ENCODE measurements at regions not wholly inside any gene's neighbourhood (a gene's known extent, or its start where the extent isn't known, plus 50 kb on each side); places are given as distances from the start of the nearest gene placed in this dataset.
"Not testable (repeated sequence)": the region's sequence is repeated elsewhere in the genome, so short reads cannot be mapped to it uniquely, and the experiment has no call there.

DNA sequence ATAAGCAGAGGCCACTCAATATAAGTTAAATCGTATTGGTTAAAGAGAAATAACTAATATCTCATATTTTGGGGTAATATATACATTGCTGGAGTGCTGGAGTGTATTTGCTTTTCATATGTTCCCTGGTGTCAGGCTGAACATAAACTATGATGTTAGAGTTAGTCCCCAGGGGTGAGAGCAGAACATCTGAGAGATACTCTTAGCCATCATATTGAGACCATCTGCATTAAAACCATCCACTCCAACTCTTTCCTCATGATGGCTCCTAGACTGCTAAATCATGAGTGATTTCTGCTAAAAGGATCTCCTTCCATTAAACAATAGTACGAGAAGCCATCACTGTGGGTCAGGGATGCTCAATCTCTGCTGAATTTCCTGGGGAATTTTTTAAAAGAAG lies 436.2 kb downstream of the DTWD2 start:
- no peak for DNase-seq (ENCODE audit: low spot score)

DNA sequence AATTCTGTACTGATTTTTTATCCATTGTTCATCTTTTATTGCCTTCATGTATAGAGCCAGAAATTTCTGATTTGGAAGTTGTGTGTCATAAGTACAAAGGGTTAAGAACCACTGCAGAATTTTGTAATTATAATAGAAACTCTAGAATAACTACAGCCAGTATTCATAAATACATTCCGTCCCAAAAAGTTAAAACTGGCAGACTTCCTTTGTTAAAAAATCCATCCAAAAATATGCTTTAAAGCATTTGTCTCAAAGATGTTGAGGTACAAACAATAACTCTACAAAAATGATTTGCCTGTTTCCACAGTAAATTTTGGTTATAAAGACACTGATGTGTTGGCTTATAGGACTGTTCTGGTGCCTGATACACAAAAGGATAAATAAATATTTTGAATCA lies 436.6 kb downstream of the DTWD2 start:
- no peak for DNase-seq (ENCODE audit: low spot score)

DNA sequence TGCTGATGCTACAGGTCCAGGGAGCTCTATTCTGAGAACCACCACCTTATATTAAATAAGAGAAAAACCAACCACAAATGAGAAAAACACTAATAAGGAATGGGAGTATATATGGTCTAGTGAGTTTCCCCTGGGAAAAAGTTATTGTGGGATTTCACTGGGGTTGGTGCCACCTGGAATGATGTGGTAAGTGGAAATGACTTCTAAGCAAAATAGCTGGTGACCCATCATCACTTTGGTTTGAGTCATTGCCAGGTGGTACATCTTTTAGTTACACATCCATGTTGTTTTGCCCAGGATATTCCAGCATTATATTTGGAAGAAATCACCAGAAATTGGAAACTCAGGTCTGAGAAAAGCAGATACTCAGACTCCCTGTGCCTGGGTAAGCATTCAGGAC lies 437.3 kb downstream of the DTWD2 start:
- no peak for DNase-seq (ENCODE audit: low spot score)

DNA sequence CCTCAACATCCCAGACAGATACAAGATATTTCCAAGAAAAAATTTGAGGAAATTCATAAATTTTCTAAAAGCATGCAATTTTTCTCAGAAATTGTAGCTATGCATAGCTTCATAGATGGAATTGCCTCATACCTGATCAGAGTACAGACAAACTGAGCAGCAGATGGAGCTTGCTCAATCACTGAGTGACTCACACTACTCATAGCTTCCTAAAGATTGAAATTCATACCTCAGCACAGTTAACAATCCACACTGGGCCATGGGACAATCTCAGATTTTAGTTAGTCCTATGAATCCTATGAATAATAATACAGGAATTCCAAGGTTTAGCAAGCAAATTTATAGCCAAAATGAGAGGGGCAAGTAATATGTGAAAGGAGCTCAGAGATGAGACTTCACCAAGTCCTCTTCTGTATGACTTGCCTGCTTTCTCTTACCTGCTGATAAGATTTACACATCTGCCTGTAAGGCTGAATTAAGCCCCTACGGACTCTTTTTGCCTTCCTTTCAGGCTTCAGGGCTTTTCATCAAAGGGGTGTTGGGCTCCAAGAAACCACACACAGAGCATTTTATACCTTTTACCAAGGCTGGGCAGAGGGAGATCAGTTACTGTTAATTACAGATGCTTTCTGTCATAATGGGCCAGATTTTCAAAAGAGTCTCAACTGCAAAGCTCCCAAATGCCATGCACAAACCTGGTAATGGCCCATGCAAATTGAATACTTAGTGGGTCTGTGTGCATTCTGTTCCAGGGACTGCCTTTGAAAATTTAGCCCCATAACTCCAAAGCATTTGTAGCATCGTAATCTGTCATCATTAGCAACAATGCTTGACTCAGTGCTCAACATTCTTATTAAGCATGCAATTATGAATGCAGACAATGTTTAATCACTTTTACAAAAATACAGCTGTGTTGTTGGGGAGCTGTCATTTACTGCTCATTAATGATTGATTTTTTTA lies 439.3 kb downstream of the DTWD2 start:
- no peak for DNase-seq (ENCODE audit: low spot score)

DNA sequence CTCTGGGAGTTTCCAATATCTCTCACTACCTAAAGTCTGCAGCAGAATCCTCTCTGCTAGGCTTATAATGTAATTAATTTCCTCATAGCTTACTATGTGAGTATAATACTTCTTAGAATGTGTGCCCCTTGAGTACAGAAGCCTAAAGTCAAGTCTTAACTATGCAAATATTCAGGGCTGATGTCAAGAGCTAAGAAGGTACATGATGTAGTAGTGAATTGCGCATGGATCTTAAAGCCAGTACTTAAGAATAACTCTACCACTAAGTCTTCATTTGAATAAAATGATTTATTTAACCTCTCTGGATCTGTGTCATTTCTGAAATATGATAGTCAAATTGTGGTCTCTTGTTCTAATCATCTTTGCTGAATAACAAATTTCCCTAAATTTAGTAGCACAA lies 442.9 kb downstream of the DTWD2 start:
- no peak for DNase-seq (ENCODE audit: low spot score)

DNA sequence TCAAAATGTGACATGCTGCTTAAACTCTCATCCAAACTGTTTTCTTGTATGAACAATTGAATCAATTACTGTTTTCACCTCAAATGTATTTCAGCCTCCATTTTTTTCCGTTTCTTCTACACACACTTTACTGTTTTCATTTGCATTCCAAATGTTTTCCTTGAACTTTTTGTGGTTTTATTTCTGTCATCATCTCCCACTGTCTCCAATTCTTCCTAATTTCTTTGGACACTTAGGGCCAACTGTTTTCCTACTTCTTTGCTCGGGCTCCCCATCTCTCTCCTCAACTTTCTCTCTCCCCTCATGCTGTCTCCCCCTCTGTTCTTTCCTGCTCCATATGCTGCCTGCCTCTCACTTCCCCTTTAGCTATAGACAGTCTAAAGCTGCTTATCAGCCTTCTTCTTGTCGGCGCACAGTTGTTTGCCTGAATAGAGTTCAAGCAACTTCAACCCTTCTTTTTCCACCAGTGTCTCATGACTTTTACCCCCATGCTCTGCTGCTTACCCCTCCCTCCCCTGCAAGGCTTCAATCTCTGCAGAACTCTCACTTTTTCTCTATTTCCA lies 443.4 kb downstream of the DTWD2 start:
- DNase-seq (ENCODE audit: low spot score): no peak

DNA sequence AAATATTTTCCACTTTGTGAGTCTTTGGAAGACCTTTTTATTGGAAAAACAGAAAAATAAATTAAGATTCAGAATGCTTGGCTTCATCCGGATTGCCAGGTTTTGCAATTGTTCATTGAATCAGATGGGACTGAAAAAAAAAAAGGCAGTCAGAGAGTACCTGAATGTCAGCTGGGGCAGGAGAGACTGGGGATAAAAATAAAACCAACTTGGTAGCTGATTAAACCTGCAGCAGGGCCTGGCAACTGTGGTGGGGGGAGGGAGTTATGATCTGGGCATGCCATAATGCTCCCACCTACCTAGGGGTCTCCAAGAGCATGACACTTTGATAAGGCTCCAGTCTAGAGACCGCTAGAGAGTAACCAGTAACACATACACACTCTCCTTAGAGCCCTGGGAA lies 454.4 kb downstream of the DTWD2 start:
- DNase-seq (ENCODE audit: low spot score): no peak

DNA sequence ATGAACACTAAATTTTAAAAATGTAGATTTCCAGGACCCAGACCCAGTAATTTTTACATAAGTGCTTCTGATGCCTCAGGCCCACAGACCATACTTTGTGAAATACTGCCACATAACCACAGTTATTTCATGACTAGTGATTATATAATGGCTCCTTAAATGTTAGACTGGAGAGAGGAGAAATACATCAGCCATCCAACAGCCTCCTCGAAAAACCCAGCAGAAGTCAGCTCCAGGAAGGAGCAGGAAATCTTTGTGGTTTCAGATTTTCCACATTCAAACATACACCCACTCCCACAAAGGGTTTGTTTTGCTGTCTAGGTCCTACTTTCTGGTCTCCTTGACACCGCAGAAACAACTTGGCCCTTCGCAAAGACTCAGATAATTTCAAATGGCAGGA lies 455.2 kb downstream of the DTWD2 start:
- DNase-seq (ENCODE audit: low spot score): no peak

DNA sequence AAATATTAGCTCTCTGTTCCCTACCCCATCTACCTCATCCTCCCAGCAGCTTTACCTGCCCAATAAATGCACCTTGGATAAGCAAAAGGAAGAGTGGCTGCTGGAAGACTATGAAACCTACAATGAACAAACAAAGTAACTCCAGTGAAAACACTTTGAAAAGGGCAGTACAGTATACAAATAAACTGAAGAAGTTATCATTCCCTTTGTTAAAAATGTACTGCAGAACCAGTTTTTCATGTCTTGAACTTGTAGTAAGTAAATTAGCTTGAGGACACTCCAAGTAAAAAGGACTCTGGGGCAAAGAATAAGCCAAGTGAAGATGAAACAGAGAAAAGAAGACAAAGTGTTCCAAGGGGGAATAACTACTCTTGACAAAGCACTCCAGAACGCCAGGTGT lies 457.1 kb downstream of the DTWD2 start:
- no peak for DNase-seq (ENCODE audit: low spot score)

DNA sequence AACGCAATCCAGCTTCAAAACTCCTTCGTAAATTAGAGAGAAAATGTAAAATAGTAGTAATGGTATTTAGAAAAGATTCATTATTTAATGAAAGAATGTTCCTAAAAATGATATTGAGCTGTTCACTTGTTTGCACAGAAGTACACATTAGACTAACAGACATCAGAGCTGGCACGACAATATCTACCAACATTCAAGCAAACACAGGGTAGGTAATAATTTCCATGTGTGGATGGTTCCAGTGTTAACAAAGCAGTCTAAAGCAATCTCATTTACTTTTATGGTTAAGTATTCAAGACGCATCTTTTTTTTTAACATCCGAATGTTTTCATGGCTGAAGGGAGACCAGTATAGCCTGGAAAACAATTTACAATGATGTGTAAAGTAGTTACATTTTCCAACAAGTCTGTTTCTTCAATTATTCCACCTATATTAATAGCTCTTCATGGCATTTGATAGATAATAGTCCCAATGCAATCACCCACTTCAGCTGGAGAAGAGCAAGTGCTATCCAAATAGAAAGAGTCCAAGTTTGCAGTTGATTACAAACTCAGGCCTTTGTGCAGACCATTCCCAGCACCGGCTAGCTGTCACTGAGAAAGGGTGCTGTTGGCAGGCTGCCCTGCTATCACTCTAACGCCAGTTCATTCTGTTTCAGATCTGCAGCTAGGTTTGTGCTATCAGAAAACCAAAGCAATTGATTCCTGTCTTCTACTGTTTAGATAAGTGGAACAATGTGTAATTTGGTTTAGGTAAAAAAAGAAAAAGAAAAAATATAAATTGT lies 458.8 kb downstream of the DTWD2 start:
- DNase-seq (ENCODE audit: low spot score): no peak

DNA sequence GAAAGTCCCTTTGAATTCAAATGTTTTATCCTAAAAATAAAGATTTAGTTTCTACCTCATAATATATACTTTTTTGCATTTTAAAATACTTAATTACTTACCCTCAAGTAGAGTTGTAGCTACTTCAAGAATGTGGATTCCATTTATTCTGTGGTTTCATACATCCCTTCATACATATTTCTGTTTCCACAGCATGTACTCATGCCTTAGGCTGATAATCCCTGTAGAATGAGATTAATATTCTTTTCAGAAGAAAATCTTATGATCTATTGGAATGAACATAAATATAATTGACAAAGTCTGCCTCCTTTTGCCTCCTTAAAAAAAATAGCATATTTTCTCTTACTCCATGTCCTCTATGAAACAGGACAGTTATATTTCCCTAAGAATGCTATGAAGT lies 465.7 kb downstream of the DTWD2 start:
- no peak for DNase-seq (ENCODE audit: low spot score)

DNA sequence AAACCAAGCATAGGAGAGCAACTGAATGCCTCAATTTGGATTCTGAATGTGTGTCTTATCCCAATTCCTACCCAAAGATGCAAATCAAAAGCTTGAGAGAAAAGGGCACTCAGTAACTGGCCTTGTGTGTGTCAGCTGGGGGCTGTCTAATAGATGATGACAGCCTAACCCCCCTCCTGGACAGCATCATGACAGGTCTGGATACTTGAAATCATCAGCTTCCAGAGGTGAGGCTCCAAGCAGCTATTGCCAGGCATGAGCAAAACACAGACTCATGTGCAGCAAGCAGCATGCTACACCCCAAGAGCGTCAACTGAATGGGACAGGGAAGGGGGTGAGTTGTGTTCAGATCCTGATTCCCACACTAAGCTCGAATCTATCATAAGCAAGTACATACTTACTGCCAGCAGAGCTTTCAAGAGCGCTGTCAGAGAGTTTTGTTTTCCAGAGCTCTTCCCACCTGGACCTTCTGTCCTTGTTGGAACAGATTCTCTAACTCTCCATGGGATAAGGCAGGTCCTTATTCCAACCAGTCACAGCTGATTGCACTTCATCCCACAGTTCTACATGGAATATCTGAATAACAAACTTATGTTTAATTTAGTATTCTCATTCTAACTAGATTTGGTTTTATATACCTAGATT lies 467.5 kb downstream of the DTWD2 start:
- DNase-seq (ENCODE audit: low spot score): no peak

DNA sequence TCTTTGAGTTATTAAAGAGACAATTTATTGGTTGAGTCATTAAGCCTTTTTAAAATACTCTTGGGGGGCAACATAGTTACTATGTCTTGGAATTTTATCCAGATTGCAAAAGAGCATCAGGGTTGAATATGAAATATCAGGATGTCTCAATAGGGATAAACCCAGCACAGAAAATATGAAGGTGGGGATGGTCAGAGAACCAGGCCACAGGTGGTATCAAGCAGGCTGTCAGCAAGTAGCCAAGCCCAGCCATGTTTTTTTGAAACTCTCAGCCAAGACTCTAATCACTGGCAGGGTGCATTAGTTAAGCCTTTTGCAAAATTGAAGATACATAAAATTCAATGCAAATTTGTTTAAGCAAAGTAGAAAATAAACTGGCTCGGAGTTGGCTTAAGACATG lies 468.9 kb downstream of the DTWD2 start:
- DNase-seq (ENCODE audit: low spot score): no peak

DNA sequence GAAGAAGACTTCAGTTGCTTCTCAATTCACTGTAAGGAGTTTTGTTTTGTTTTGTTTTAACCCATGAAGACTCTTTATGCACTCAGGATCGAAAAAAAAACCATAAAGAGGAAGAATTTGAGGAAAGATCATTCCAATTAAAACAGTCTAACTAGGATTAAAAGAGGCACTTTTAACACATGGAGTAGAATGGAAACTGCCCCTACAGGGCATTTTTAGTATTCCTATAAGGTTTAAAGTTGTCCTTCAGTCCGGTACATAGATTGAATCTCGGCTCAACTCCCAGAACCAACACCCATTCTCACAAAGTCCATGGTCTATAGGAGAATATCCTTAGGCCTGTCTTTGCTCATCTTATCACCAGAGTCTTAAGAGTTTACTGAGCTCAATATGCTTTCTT lies 469.6 kb downstream of the DTWD2 start:
- DNase-seq (ENCODE audit: low spot score): no peak

DNA sequence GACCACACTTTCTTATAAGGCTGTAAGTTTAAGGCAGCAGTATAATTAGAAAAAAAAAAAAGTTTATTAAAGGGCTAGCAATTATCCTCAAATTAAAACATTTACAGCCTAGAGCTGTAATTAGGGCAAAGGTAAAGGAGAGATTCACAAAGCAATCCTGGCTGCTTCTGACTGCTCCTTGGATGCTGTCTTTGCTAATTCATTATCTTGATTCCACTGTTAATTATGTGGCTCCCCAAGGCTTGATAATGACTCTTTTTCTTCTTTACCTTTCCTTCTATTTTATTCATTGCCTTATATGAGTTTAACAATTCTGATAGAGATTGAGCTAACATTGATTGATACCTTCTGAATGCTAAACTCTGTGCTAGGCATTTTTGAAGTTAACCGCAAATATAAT lies 476.5 kb downstream of the DTWD2 start:
- DNase-seq (ENCODE audit: low spot score): no peak

DNA sequence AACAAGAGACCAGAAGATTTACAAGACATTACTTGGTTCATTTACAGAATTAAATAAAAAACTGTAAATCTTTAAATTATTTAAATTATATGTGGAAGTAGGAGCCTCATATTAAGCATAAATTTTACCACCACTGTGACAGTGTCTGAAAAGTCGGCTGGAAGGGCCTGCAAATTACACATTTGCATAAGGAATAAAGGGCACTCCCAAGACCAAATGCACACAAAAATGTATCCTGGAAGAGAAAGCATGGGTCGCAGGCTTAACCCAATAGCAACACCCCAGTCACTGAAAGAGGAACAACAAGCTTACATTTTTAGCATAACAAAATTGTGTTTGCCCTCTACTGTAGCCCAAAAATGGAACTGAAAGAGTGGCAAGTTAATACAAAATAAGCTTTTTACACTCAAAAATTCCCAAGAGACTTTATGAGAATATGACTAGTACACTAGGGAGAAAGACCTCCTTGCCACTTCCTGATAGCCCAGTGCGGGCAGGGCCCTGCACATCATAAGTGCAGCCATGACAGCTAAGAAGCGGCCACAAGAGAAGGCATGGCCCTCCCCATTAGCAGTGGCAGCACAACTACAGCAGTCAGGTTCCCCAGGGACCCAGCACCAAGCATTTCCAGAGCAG lies 482.0 kb downstream of the DTWD2 start:
- DNase-seq (ENCODE audit: low spot score): no peak

DNA sequence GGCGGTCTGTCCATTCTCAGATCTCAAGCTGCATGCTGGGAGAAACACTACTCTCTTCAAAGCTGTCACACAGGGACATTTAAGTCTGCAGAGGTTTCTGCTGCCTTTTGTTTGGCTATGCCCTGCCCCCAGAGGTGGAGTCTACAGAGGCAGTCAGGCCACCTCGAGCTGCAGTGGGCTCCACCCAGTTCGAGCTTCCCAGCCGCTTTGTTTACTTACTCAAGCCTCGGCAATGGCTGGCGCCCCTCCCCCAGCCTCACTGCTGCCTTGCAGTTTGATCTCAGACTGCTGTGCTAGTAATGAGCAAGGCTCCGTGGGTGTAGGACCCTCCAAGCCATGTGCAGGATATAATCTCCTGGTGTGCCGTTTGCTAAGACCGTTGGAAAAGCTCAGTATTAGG lies 486.1 kb downstream of the DTWD2 start:
- DNase-seq (ENCODE audit: low spot score): not testable (repeated sequence)

DNA sequence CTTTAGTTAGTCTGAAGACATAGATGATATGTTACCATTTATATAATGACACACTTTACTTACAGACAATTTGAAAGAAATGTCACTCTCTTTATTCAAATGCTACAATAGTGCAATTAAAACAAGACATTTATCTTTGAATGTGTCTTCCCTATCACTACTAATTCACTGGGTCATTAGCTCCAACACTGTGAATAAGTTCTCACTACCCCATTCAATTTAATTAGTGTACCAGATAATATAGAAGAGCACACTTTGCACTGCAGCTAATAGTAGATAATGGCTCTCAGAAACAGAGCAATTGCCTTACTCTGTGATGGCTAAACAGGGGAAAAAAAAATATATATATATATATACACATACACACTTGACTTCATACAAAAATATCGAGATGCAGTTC lies 497.0 kb downstream of the DTWD2 start:
- DNase-seq (ENCODE audit: low spot score): no peak

DNA sequence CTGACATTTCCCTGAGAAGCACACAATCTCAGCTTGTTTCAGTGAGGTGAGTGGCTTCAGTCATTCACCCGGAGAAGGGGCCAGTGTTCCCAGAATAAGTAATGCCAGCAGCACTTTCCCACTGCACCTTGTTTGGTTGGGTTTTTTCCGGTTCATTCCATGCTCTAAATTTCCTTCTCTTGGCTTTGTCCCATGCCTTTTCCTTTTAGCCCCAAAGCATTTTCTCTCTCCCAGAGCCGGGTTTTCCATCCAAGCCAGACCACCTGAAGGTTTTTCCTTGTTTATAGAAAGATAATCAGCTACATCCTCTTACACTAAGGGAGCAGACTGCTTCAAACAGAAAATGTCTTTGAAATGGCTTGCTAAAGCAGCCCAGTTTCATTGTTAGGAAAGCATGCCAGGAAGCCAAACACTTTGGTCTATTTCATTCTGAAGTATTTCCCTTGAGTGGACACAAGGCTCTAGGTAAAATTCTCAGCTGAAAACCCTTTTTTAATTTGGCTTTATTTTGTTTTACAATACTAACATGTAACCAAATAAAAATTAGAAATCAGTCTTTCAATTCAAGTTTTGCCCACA lies 501.6 kb downstream of the DTWD2 start:
- DNase-seq (ENCODE audit: low spot score): no peak

DNA sequence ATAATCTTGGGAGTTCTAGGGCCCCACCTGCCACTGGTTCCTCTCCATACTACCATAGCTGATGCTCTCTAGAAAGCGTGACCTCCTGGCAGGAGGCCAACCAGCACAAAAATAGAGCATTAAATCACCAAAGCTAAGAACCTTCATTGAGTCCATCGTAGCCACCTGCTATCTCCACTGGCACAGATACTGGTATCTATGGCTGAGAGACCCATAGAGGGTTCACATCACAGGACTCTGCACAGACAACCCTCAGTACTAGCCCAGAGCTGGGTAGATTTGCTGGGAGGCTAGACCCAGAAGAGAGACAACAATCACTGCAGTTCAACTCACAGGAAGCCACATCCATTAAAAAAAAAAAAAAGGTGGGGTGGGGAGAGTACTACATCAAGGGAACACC lies 509.1 kb downstream of the DTWD2 start:
- DNase-seq (ENCODE audit: low spot score): no peak

DNA sequence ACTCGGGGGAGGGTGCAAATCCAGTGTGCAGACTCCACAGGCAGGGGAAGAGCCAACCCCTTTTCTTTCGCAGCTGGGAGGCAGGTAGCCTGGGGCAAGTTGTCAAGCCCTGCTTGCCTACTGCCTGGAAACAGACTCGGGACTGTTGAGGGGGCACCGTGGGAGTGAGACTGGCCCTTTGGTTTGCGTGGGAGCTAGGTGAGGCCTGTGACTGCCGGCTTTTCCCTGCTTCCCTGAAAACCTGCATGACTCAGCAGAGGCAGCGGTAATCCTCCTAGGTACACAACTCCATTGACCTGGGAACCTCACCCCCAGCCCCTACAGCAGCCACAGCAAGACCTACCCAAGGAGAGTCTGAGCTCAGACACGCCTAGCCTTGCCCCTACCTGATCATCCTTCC lies 509.5 kb downstream of the DTWD2 start:
- no peak for DNase-seq (ENCODE audit: low spot score)

DNA sequence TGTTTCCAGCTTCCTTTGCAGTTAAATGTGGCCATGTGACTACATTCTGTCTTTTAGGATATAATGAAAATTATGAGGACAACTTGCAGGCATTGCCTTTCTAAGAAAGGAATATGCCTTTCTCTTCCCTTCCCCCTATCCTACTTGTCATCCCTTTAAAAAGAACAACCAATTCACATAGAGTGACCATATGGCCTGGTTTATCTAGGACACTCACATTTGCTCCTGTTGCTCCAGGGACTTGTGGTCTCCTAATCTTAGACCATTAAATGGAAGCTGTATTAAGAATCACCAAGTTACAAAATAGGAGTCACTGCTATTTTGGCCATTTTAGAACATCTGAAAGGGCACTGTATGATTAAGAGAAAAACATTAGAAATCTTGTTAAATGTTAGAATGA lies 520.3 kb downstream of the DTWD2 start:
- DNase-seq (ENCODE audit: low spot score): no peak
